OCI-LY1 (cell line): ENCODE measurements at regions not wholly inside any gene's neighbourhood (a gene's known extent, or its start where the extent isn't known, plus 50 kb on each side); places are given as distances from the start of the nearest gene placed in this dataset.

ENCODE experiments used
- CTCF ChIP-seq: fragments of 200-600 bp; sonication (generic), shearing (Covaris generic); IDR thresholded peaks from 2 replicates; pipeline ENCODE4 v1.5.1; 2017; ENCODE audit warnings: mild to moderate bottlenecking, antibody characterized with exemption, low read length, moderate library complexity, mixed read lengths
- EZH2 ChIP-seq: fragments of 200-600 bp; sonication (generic), shearing (Covaris generic); IDR thresholded peaks from 2 replicates; pipeline ENCODE4 v1.8.0; 2017; ENCODE audit warnings: borderline replicate concordance, mixed run types, mild to moderate bottlenecking, antibody characterized with exemption, low read length, moderate library complexity, mixed read lengths

- TF ChIP-seq EZH2 (no peak), CTCF (no peak)
Observed at GRCh38 chr3:72317491-72317890, 530.8 kb downstream of the SHQ1 start.
